Chondrocyte (in vitro differentiated cells): ENCODE measurements at regions not wholly inside any gene's neighbourhood (a gene's known extent, or its start where the extent isn't known, plus 50 kb on each side); places are given as distances from the start of the nearest gene placed in this dataset.

Source experiments
- DNase-seq: peaks from one replicate; pipeline ENCODE4 v3.0.0; 2021; ENCODE audit warnings: mixed read lengths, low spot score
- H3K27ac Mint-ChIP-seq: one replicate; pipeline ENCODE4 v1.8.0; 2021; ENCODE audit warnings: mild to moderate bottlenecking, moderate library complexity, mixed read lengths; ENCODE audit not compliant: unreplicated experiment
- H3K27me3 Mint-ChIP-seq: 2 replicates; pipeline ENCODE4 v1.8.0; 2021; ENCODE audit warnings: low read depth, mixed read lengths
- H3K36me3 Mint-ChIP-seq: 2 replicates; pipeline ENCODE4 v1.8.0; 2021; ENCODE audit warnings: low read depth, mixed read lengths
- H3K4me1 Mint-ChIP-seq: 2 replicates; pipeline ENCODE4 v1.8.0; 2021; ENCODE audit warnings: low read depth, mild to moderate bottlenecking, mixed read lengths
- H3K4me3 Mint-ChIP-seq: one replicate; pipeline ENCODE4 v1.8.0; 2021; ENCODE audit warnings: mild to moderate bottlenecking, moderate library complexity, mixed read lengths; ENCODE audit not compliant: unreplicated experiment
- H3K9me3 Mint-ChIP-seq: 2 replicates; pipeline ENCODE4 v1.8.0; 2021; ENCODE audit warnings: low read depth, mixed read lengths
- CTCF ChIP-seq: fragments of 200-600 bp; sonication (generic); IDR thresholded peaks from 2 replicates; pipeline ENCODE4 v1.5.0; 2021; ENCODE audit warnings: antibody characterized with exemption, mild to moderate bottlenecking, moderate library complexity

GRCh38 chr21:14609274-14609673 is 63.2 kb upstream of the SAMSN1 start:
- Mint-ChIP-seq H3K27me3 (no peaks in the 10 kb centered on the region), H3K9me3 (peaks cover 7% of the 10 kb centered on the region), H3K4me3 (no peak overlapping the region), H3K4me1 (no peaks in the 10 kb centered on the region), H3K27ac (no peak overlapping the region), H3K36me3 (no peaks in the 10 kb centered on the region)
- DNase-seq, result no peak
- no peak for TF ChIP-seq CTCF

GRCh38 chr21:14607262-14607661 is 61.1 kb upstream of the SAMSN1 start:
- Mint-ChIP-seq H3K27me3 (no peaks in the 10 kb centered on the region), H3K36me3 (no peaks in the 10 kb centered on the region), H3K4me3 (no peak overlapping the region), H3K9me3 (peaks cover 7% of the 10 kb centered on the region), H3K27ac (no peak overlapping the region), H3K4me1 (peaks cover 5% of the 10 kb centered on the region)
- TF ChIP-seq CTCF, result no peak
- no peak for DNase-seq

- DNase-seq, result no peak
- H3K27me3 Mint-ChIP-seq, result no peaks in the 10 kb centered on the region
- H3K9me3 Mint-ChIP-seq, result peaks cover 8% of the 10 kb centered on the region
Observed at GRCh38 chr21:14603202-14603601, 57.1 kb upstream of the SAMSN1 start.

GRCh38 chr21:14602382-14602958 is 56.4 kb upstream of the SAMSN1 start:
- Mint-ChIP-seq H3K9me3 (peaks cover 8% of the 10 kb centered on the region), H3K4me1 (peaks cover 5% of the 10 kb centered on the region), H3K27ac (no peak overlapping the region), H3K4me3 (no peak overlapping the region), H3K27me3 (no peaks in the 10 kb centered on the region), H3K36me3 (no peaks in the 10 kb centered on the region)
- no peak for TF ChIP-seq CTCF
- DNase-seq, result no peak

More at GRCh38 chr21:14603202-14603601, 57.1 kb upstream of the SAMSN1 start:
- Mint-ChIP-seq H3K4me1 (peaks cover 5% of the 10 kb centered on the region), H3K4me3 (no peak overlapping the region), H3K36me3 (no peaks in the 10 kb centered on the region), H3K27ac (no peak overlapping the region)
- TF ChIP-seq CTCF, result no peak

GRCh38 chr21:14600569-14601297 is 54.6 kb upstream of the SAMSN1 start:
- TF ChIP-seq CTCF, result no peak
- Mint-ChIP-seq H3K27me3 (peaks cover 2% of the 10 kb centered on the region), H3K4me3 (no peak overlapping the region), H3K9me3 (peaks cover 8% of the 10 kb centered on the region), H3K36me3 (no peaks in the 10 kb centered on the region), H3K27ac (no peak overlapping the region), H3K4me1 (peaks cover 5% of the 10 kb centered on the region)
- DNase-seq, result no peak
